ENCODE measurements at regions not wholly inside any gene's neighbourhood (a gene's known extent, or its start where the extent isn't known, plus 50 kb on each side); places are given as distances from the start of the nearest gene placed in this dataset.

- no peak for DNase-seq
- intact Hi-C loops (cut with DNase I; ENCODE audit: low total_unique reads): no loop called here
- H3K27me3 ChIP-seq: no peaks in the 10 kb centered on the region
- H3K9me3 ChIP-seq: no peaks in the 10 kb centered on the region
- H3K27ac ChIP-seq: no peak overlapping the region
- no peaks in the 10 kb centered on the region for H3K4me1 ChIP-seq
- H3K36me3 ChIP-seq (ENCODE audit: low read depth, missing control alignments): no peaks in the 10 kb centered on the region
- TF ChIP-seq POLR2A (IDR thresholded peaks at IDR 0.05): no peak
- no peak for TF ChIP-seq CTCF (IDR thresholded peaks at IDR 0.05)
- H3K4me3 ChIP-seq: no peak overlapping the region
Measured at GRCh38 chr6:134529305-134529704, 211.4 kb upstream of the SGK1 start.

GRCh38 chr6:134527108-134527787 is 209.3 kb upstream of the SGK1 start:
- intact Hi-C loops (cut with DNase I; ENCODE audit: low total_unique reads): no loop called here
- TF ChIP-seq POLR2A (IDR thresholded peaks at IDR 0.05) (no peak), CTCF (IDR thresholded peaks at IDR 0.05) (no peak)
- Histone ChIP-seq H3K4me1 (no peaks in the 10 kb centered on the region), H3K27me3 (no peaks in the 10 kb centered on the region), H3K9me3 (no peaks in the 10 kb centered on the region), H3K4me3 (no peak overlapping the region), H3K27ac (no peak overlapping the region), H3K36me3 (ENCODE audit: low read depth, missing control alignments) (no peaks in the 10 kb centered on the region)
- 87 to 94% methylated on average over 3 of the region's 3 CpGs for WGBS, 2 donors
- DNase-seq: no peak

- H3K9me3 ChIP-seq: no peaks in the 10 kb centered on the region
- no peak for TF ChIP-seq POLR2A (IDR thresholded peaks at IDR 0.05)
- no peak for TF ChIP-seq CTCF (IDR thresholded peaks at IDR 0.05)
- H3K27me3 ChIP-seq: no peaks in the 10 kb centered on the region
- H3K27ac ChIP-seq: no peak overlapping the region
- peaks cover 5% of the 10 kb centered on the region for H3K4me1 ChIP-seq
- intact Hi-C loops (cut with DNase I; ENCODE audit: low total_unique reads): no loop called here
- DNase-seq: no peak
- H3K36me3 ChIP-seq (ENCODE audit: low read depth, missing control alignments): no peaks in the 10 kb centered on the region
- no peak overlapping the region for H3K4me3 ChIP-seq
Measured at GRCh38 chr6:134525190-134525868, 207.4 kb upstream of the SGK1 start.

- Histone ChIP-seq H3K4me1 (peaks cover 5% of the 10 kb centered on the region), H3K9me3 (no peaks in the 10 kb centered on the region), H3K36me3 (ENCODE audit: low read depth, missing control alignments) (no peaks in the 10 kb centered on the region), H3K27me3 (no peaks in the 10 kb centered on the region), H3K4me3 (no peak overlapping the region), H3K27ac (no peak overlapping the region)
- intact Hi-C loops (cut with DNase I; ENCODE audit: low total_unique reads): no loop called here
- DNase-seq: no peak
- WGBS, 2 donors: 88 to 96% methylated on average over 1 of the region's 1 CpG
- TF ChIP-seq CTCF (IDR thresholded peaks at IDR 0.05) (no peak), POLR2A (IDR thresholded peaks at IDR 0.05) (no peak)
Measured at GRCh38 chr6:134523903-134524650, 206.2 kb upstream of the SGK1 start.
